NCI-H2029 (cell line): ENCODE measurements at regions not wholly inside any gene's neighbourhood (a gene's known extent, or its start where the extent isn't known, plus 50 kb on each side); places are given as distances from the start of the nearest gene placed in this dataset.

Experiments used
- DNase-seq: peaks from one replicate; lab custom pipeline; 2025; lab: John Stamatoyannopoulos, UW

- no peak for DNase-seq
Measured at GRCh38 chr9:10674586-10674985, 61.8 kb upstream of the PTPRD start.

- no peak for DNase-seq
Measured at GRCh38 chr9:10678010-10678409, 65.2 kb upstream of the PTPRD start.

- DNase-seq = no peak
Measured at GRCh38 chr9:10678790-10679189, 66.0 kb upstream of the PTPRD start.

GRCh38 chr9:10686943-10687342 lies 74.1 kb upstream of the PTPRD start:
- DNase-seq = no peak

- no peak for DNase-seq
Measured at GRCh38 chr9:10690546-10690945, 77.7 kb upstream of the PTPRD start.

- no peak for DNase-seq
Measured at GRCh38 chr9:10697044-10697443, 84.2 kb upstream of the PTPRD start.

GRCh38 chr9:10700291-10700690 lies 87.5 kb upstream of the PTPRD start:
- DNase-seq = no peak

GRCh38 chr9:10700915-10701314 lies 88.1 kb upstream of the PTPRD start:
- no peak for DNase-seq

GRCh38 chr9:10701906-10702305 lies 89.1 kb upstream of the PTPRD start:
- no peak for DNase-seq

- DNase-seq = no peak
Measured at GRCh38 chr9:10703139-10703538, 90.3 kb upstream of the PTPRD start.

- no peak for DNase-seq
Measured at GRCh38 chr9:10704720-10705119, 91.9 kb upstream of the PTPRD start.

GRCh38 chr9:10705383-10705782 lies 92.6 kb upstream of the PTPRD start:
- DNase-seq = no peak

- DNase-seq = no peak
Measured at GRCh38 chr9:10706788-10707187, 94.0 kb upstream of the PTPRD start.

- no peak for DNase-seq
Measured at GRCh38 chr9:10721301-10721700, 108.5 kb upstream of the PTPRD start.

GRCh38 chr9:10729213-10729612 lies 116.4 kb upstream of the PTPRD start:
- DNase-seq = no peak

GRCh38 chr9:10744669-10745068 lies 131.9 kb upstream of the PTPRD start:
- no peak for DNase-seq

- DNase-seq = no peak
Measured at GRCh38 chr9:10753474-10753873, 140.7 kb upstream of the PTPRD start.

GRCh38 chr9:10764481-10764880 lies 151.7 kb upstream of the PTPRD start:
- no peak for DNase-seq

- no peak for DNase-seq
Measured at GRCh38 chr9:10773136-10773535, 160.3 kb upstream of the PTPRD start.

GRCh38 chr9:10774051-10774450 lies 161.2 kb upstream of the PTPRD start:
- DNase-seq = no peak

- DNase-seq = no peak
Measured at GRCh38 chr9:10785255-10785654, 172.5 kb upstream of the PTPRD start.

GRCh38 chr9:10793306-10793705 lies 180.5 kb upstream of the PTPRD start:
- no peak for DNase-seq

GRCh38 chr9:10804486-10804885 lies 191.7 kb upstream of the PTPRD start:
- DNase-seq = no peak

GRCh38 chr9:10806868-10807267 lies 194.1 kb upstream of the PTPRD start:
- DNase-seq = no peak

GRCh38 chr9:10818206-10818605 lies 205.4 kb upstream of the PTPRD start:
- no peak for DNase-seq
